ENCODE measurements at regions not wholly inside any gene's neighbourhood (a gene's known extent, or its start where the extent isn't known, plus 50 kb on each side); places are given as distances from the start of the nearest gene placed in this dataset.

DNA sequence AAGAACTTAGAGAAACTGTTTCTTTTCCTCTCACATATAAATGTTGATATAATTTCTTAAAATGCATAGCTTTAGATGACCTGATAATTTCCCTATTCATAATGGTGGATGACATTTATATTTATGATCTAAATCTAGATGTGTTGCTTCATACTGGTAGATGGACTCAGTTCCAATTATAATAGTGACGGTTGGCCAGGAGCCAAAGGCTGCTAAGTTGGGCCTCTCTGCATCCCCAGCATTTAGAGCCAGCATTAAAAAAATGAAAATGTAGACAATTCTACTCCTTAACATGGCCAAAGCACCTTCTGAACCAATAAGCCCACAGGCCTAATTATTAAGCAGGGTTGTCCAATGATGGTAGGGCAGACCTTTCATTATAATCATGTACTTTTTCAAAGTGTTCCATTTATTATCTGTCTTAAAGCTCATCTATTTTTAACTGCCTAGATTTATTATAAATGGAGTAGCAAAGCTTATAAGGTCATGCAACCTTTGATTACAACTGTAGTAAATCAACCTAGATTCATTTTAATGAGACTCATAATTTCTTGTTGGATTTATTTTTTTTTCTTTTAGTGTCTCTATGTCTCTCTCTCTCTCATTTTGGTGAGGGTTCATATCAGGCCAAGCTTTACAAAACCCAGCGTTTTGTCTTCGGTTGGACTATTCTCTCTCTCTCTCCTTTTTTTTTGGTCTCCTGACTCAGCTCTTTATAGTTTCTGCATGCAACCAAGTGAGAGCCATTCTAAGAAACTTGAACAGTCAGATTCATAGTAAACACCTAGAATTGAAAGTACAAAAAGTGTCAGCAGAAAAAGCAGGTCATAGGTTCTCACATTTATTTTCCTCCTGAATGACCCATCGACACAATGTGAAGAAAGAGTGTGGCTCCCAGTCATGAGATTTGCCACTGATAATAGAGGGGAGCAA is 2016.1 kb upstream of the PIK3C3 start:
- DNase-seq: no peak

GRCh38 chr18:39935598-39935997 is 2019.4 kb upstream of the PIK3C3 start:
- DNase-seq: no peak

DNA sequence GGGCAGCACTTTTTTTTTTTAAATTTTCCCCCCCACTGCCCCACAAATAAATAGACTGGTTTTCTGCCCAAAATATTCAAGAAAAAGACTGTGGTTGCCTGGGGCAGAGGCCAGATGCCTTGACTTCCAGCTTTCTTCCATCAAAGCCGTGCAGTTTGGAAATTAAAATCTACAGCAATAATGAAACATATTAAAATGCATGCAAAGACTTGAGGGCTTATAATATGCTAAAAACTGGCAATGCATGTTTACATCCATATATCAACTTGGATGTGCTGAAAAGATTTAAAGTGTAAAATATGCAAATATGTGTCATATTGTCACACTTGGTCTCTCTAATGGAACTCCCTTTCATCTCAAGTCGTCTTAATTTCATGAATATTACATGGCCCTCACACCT is 2036.2 kb upstream of the PIK3C3 start:
- no peak for DNase-seq

DNA sequence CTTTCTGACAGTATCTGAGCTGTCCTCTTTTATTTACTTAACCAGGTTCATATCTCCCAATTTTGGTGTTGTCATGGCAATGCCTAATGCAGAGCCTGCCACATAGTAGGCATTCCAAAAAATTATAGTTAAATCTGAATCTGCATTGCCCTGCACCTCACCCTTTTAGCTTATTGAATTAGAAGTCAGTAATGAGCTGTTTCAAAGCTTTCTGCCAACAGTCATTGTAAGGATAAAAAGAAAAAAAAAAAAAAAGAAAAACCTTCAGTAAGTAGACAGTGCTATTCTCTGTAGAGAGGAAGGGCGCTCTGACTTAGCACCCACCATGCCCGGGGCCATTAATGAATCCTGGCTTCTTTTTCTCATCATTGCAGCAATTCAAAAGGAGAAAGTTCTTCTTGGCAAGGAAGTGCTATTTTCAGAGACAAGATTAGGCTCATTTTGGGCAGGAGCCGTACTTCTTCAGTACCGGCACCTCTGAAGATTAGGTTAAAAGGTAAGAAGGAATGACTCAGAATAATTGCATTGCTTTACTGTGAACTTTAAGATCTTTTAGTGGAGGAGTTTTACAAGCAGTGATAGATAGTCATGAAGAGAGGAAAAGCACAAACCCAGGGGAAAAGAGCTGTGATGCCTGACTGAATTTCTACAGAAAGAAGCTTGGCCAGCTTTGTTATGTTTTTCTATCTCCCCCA is 2041.2 kb upstream of the PIK3C3 start:
- DNase-seq: no peak

- DNase-seq: no peak
Measured at GRCh38 chr18:39911716-39912115, 2043.3 kb upstream of the PIK3C3 start.

DNA sequence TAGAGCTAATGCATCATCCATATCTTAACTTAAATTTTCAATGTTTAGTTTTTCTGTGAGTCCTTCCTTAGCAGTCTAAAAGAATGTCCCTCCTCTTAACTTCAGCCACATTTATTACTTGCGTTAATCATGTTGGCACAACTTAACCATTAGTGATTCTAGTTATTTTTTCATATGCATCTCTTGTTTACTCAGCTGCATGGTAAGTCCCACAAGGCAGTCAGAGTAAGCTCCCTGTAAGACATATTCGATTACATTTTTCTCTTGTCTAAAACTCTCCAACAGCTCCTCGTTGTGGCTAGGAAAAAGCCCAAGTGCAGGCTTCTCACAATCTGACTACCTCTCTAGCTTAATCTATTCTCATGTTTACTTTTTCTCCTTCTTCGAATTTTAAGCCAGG is 2045.3 kb upstream of the PIK3C3 start:
- no peak for DNase-seq

DNA sequence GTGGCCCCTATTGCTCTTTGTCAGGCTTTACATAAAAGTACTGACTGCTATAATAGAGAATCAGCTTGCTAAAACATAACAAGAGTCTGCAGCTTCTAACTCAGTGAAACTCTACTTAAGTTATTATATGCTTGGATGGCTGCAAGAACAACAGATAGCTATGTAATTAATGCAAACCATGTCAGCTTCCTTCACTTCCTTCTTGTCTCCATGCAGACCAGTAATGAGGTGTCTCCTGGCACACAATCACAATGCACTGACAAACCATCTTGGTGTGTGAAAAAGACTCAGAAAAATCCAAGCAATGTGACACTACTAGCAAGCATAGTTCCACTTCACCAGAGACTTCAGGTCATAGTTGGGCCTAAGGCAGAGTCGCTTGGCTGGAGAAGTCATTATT is 2068.9 kb upstream of the PIK3C3 start:
- no peak for DNase-seq

GRCh38 chr18:39872651-39873050 is 2082.4 kb upstream of the PIK3C3 start:
- no peak for DNase-seq

- no peak for DNase-seq
Measured at GRCh38 chr18:39871961-39872360, 2083.1 kb upstream of the PIK3C3 start.

GRCh38 chr18:39870591-39870990 is 2084.4 kb upstream of the PIK3C3 start:
- DNase-seq: no peak

- no peak for DNase-seq
Measured at GRCh38 chr18:39863916-39864315, 2091.1 kb upstream of the PIK3C3 start.

DNA sequence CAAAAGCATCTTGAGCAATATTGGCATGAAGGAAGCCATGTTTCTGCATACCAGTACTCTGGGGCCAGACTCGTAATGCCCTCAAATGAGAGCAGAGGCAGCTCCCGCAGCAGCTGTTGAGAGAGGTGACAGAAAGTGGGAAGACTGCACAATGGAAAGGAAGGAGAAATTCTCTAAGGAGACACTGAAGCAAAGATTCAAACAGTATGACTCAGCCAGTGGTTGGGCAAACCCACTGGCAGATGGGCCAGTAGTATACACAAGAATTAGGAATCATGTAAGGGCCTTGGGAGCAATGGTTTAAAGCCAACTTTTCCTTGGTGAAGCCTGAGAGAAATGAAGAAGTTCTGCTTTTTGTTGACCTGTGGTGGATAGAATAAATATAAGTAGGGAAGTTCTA is 2092.7 kb upstream of the PIK3C3 start:
- no peak for DNase-seq

GRCh38 chr18:39854291-39854690 is 2100.7 kb upstream of the PIK3C3 start:
- DNase-seq: no peak

DNA sequence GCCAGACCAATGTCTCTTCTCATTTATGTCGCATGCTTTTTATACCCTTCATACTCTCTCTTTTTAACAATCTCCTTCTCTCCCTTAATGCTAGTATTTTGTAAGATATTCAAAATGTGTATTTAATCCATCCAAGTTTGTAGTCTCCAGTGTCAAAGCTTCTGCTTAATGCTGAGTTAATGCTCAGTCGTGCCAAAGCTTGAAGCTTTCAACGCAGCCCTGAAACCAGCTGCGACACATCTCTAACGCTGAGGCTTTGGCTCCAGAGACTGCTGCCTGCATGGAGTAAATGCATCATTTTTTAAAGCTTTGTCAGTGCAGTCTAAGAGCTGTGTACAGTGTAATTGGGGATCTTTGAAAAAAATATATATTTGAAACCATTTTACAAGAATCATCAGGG is 2108.8 kb upstream of the PIK3C3 start:
- no peak for DNase-seq

DNA sequence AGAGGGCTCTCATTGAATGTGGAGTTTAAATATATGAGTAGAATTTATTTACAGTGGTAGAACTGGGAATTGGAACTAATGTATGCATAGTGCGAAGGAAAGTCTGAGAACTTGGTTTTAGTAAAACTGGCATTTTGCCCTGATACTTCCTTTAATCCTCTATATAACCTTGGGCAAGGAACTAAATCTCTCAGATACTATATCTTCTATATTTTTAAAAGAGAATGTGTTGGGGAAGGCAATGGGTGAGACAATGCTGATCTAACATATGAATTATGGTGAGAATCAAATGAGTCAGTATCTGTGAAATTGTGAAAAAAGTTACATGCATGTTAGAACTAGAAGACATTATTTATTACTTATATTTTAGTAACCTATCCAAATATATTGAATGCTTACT is 2109.4 kb upstream of the PIK3C3 start:
- no peak for DNase-seq

DNA sequence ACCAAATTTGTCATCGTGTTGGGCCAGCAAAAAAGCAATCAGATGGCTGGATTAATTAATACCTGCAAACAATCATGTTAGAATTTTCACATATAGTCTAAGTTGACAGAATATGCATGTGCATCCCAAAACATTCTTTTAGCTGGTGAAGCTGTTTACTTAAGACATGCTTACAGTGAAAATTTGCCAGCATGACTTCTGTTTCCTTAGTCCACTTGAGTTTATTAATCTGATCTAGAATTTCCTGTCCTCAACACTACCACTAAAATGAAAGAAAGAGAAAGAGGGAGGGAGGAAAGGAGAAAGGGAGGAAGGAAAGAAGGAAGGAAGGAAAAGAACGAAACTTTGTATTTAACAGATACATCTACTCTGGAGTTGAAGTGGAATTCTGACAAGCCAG is 2109.9 kb upstream of the PIK3C3 start:
- DNase-seq: no peak

DNA sequence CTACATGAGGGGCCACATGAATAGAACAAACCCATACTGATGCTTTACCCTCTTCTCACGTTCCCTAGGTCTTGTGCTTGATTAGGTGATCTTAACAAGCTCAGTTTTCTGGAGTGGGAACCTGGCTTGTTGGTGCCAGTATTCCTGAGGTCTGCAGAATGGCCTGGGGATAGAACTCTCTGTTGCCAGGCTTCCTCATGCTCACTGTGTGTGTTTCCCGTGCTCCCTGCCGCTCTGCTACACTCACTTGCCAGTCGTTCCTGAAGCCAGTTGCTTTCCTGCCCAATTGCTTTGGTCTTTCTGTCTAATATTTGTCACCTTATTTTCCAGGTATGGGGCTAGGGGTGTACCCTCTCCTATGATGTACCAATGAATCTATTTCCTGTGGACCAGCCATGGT is 2111.5 kb upstream of the PIK3C3 start:
- no peak for DNase-seq

DNA sequence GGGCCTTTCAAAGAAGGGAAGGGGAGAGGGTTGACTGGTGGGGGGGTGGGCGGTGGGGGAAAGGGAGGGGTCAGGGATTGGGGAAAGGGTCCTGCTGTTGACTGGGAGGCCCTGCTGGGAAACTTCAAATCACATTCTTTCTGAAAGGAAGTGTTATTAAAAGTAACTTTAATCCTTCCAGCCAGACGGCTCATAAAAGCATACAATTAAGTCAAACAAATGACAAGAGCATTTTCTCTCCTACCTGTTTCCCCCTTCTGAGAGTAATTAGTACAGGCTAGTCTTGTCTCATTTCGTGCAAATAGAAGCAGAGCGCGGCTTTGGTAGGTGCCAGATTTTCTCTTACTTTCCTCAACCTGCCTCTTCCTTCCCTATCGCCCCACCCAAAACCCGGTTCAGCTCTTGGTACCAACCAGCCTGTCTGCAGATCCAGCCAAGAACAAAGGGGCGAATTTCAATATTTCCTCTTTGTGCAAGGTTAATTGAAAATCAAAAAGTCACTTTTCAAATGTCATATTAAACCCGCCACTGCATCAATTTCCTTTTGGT is 2112.6 kb upstream of the PIK3C3 start:
- DNase-seq: no peak

GRCh38 chr18:39841482-39842365 is 2113.3 kb upstream of the PIK3C3 start:
- DNase-seq: no peak

GRCh38 chr18:39840856-39841481 is 2114.1 kb upstream of the PIK3C3 start:
- DNase-seq: no peak

DNA sequence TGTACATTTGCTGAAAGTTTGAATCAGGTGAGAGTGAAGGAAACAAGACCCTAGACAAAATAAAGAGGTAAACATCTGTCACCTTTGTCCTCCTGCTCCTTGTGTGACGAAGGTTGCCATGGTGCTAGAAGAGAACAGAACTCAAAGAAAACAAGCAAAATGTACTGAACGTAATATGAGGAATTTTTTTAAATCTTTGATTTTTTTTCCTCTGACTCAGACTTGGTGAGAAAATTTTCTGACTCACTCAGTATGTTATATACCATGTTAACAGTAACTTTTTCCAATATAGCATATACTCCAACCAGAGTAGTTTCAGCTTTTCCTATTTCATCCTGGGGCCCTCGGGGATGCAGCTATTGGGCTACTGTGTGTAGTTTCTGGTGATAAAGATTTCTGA is 2114.6 kb upstream of the PIK3C3 start:
- no peak for DNase-seq

GRCh38 chr18:39839782-39840181 is 2115.3 kb upstream of the PIK3C3 start:
- no peak for DNase-seq

- DNase-seq: no peak
Measured at GRCh38 chr18:39838831-39839230, 2116.2 kb upstream of the PIK3C3 start.
